ENCODE measurements at regions not wholly inside any gene's neighbourhood (a gene's known extent, or its start where the extent isn't known, plus 50 kb on each side); places are given as distances from the start of the nearest gene placed in this dataset.

DNA sequence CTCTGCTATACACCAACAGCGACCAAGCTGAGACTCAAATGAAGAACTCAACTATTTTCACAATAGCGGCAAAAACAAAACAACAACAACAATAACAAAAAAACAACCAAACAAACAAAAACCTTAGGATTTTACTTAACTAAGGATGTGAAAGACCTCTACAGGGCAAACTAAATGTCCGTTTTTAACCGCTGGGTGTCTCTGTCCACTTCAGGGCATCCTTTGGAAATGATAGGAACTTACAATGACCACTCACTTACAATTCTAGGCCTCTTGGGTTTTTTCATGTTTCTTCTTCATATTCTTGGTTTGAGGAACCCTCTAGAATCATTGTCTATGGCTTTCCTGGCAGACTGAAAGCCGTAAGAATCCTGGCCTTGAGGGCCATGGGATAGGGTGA is 134.0 kb upstream of the FAM78B start:
- TF ChIP-seq, protein P1, sequence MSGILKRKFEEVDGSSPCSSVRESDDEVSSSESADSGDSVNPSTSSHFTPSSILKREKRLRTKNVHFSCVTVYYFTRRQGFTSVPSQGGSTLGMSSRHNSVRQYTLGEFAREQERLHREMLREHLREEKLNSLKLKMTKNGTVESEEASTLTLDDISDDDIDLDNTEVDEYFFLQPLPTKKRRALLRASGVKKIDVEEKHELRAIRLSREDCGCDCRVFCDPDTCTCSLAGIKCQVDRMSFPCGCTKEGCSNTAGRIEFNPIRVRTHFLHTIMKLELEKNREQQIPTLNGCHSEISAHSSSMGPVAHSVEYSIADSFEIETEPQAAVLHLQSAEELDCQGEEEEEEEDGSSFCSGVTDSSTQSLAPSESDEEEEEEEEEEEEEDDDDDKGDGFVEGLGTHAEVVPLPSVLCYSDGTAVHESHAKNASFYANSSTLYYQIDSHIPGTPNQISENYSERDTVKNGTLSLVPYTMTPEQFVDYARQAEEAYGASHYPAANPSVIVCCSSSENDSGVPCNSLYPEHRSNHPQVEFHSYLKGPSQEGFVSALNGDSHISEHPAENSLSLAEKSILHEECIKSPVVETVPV (CRISPR knock-in tag; IDR thresholded peaks at IDR 0.05): no peak
- TF ChIP-seq ZFP3 (CRISPR knock-in tag; IDR thresholded peaks at IDR 0.05) (no peak), OSR1 (CRISPR knock-in tag; IDR thresholded peaks at IDR 0.05) (no peak), ZNF8 (CRISPR knock-in tag; IDR thresholded peaks at IDR 0.05) (no peak), ZNF70 (CRISPR knock-in tag; IDR thresholded peaks at IDR 0.05) (no peak), TCF4 (CRISPR knock-in tag; IDR thresholded peaks at IDR 0.05; ENCODE audit: borderline replicate concordance) (no peak), ESRRG (CRISPR knock-in tag; IDR thresholded peaks at IDR 0.05) (no peak), SNAI2 (CRISPR knock-in tag; IDR thresholded peaks at IDR 0.05) (no peak), GLIS3 (CRISPR knock-in tag; IDR thresholded peaks at IDR 0.05) (no peak), ARNTL (CRISPR knock-in tag; IDR thresholded peaks at IDR 0.05; ENCODE audit: borderline replicate concordance, low read depth) (no peak), CSDC2 (CRISPR knock-in tag; IDR thresholded peaks at IDR 0.05) (no peak), ZC3H10 (CRISPR knock-in tag; IDR thresholded peaks at IDR 0.05) (no peak), ISL1 (CRISPR knock-in tag; IDR thresholded peaks at IDR 0.05) (no peak)
- TF ChIP-seq, protein P2, sequence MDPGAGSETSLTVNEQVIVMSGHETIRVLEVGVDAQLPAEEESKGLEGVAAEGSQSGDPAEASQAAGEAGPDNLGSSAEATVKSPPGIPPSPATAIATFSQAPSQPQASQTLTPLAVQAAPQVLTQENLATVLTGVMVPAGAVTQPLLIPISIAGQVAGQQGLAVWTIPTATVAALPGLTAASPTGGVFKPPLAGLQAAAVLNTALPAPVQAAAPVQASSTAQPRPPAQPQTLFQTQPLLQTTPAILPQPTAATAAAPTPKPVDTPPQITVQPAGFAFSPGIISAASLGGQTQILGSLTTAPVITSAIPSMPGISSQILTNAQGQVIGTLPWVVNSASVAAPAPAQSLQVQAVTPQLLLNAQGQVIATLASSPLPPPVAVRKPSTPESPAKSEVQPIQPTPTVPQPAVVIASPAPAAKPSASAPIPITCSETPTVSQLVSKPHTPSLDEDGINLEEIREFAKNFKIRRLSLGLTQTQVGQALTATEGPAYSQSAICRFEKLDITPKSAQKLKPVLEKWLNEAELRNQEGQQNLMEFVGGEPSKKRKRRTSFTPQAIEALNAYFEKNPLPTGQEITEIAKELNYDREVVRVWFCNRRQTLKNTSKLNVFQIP (CRISPR knock-in tag; IDR thresholded peaks at IDR 0.05; ENCODE audit: borderline replicate concordance, low read depth): no peak
- TF ChIP-seq, protein P3, sequence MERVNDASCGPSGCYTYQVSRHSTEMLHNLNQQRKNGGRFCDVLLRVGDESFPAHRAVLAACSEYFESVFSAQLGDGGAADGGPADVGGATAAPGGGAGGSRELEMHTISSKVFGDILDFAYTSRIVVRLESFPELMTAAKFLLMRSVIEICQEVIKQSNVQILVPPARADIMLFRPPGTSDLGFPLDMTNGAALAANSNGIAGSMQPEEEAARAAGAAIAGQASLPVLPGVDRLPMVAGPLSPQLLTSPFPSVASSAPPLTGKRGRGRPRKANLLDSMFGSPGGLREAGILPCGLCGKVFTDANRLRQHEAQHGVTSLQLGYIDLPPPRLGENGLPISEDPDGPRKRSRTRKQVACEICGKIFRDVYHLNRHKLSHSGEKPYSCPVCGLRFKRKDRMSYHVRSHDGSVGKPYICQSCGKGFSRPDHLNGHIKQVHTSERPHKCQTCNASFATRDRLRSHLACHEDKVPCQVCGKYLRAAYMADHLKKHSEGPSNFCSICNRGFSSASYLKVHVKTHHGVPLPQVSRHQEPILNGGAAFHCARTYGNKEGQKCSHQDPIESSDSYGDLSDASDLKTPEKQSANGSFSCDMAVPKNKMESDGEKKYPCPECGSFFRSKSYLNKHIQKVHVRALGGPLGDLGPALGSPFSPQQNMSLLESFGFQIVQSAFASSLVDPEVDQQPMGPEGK (CRISPR knock-in tag; IDR thresholded peaks at IDR 0.05; ENCODE audit: borderline replicate concordance): no peak
- TF ChIP-seq, protein P4, sequence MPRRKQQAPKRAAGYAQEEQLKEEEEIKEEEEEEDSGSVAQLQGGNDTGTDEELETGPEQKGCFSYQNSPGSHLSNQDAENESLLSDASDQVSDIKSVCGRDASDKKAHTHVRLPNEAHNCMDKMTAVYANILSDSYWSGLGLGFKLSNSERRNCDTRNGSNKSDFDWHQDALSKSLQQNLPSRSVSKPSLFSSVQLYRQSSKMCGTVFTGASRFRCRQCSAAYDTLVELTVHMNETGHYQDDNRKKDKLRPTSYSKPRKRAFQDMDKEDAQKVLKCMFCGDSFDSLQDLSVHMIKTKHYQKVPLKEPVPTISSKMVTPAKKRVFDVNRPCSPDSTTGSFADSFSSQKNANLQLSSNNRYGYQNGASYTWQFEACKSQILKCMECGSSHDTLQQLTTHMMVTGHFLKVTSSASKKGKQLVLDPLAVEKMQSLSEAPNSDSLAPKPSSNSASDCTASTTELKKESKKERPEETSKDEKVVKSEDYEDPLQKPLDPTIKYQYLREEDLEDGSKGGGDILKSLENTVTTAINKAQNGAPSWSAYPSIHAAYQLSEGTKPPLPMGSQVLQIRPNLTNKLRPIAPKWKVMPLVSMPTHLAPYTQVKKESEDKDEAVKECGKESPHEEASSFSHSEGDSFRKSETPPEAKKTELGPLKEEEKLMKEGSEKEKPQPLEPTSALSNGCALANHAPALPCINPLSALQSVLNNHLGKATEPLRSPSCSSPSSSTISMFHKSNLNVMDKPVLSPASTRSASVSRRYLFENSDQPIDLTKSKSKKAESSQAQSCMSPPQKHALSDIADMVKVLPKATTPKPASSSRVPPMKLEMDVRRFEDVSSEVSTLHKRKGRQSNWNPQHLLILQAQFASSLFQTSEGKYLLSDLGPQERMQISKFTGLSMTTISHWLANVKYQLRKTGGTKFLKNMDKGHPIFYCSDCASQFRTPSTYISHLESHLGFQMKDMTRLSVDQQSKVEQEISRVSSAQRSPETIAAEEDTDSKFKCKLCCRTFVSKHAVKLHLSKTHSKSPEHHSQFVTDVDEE (CRISPR knock-in tag; IDR thresholded peaks at IDR 0.05): no peak
- ATAC-seq: no peak

DNA sequence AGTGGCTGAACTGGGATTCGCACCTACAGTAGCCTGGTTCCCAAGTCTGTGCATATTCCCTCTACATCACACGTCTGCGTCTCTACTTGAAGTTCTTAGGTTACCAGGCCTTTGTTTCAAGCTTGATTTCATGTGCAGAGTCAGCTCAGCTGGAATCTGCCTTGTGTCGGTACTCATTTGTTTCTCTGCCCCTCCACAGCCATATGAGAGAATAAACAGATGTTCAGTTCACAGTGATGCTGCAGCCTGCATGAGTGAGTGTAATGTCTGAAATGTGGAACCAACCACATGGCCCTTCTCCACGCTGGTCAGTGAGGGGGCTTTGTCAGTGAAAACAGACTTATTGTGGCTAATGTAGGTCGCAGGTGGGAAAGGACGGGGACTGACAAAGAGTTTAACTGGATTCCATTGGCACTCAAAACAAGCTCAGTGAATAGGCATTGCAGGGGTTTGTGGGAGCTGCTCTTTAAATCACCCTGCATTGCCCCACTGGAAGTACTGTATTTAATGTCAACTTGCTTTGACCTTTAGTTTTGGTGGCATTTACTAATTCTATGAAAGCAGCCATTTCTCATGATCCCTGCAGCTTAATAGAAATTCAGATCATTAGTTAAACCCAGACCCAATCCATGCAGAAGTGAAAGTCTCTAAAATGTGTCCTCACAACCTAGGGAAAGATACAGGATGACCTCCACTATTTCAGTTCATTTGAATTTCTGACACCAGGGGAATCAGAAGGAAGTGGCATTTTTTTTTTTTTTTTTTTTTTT is 136.4 kb upstream of the FAM78B start:
- TF ChIP-seq TCF4 (CRISPR knock-in tag; IDR thresholded peaks at IDR 0.05; ENCODE audit: borderline replicate concordance): peak; percentile 57; the same call in 1 of the 2 replicates
- TF ChIP-seq ESRRG (CRISPR knock-in tag; IDR thresholded peaks at IDR 0.05): no peak
- no peak for TF ChIP-seq CSDC2 (CRISPR knock-in tag; IDR thresholded peaks at IDR 0.05)
- ATAC-seq: no peak

DNA sequence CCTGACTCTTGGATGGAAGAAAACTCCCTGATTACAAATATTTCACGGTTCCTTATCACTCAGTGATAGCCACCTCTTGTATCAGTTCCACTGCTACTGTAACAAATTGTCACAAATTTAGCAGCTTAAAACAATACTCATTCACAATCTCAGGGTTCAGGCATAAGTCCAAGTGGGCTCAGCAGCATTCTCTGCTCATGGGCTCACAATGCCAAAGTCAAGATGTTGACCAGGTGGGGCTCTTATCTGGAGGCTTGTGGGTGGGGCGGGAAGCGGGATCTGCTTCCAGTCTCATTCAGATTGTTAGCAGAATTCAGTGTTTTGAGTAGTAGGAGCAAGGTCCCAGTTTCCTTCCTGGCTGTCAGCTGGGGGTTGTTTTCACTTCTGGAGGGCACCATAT is 137.3 kb upstream of the FAM78B start:
- ATAC-seq: no peak
- TF ChIP-seq TCF4 (CRISPR knock-in tag; IDR thresholded peaks at IDR 0.05; ENCODE audit: borderline replicate concordance) (no peak), OSR1 (CRISPR knock-in tag; IDR thresholded peaks at IDR 0.05) (no peak), RARB (CRISPR knock-in tag; IDR thresholded peaks at IDR 0.05) (no peak), ZC3H10 (CRISPR knock-in tag; IDR thresholded peaks at IDR 0.05) (no peak), TOX (CRISPR knock-in tag; IDR thresholded peaks at IDR 0.05; ENCODE audit: borderline replicate concordance) (no peak), ESRRG (CRISPR knock-in tag; IDR thresholded peaks at IDR 0.05) (no peak), ZNF8 (CRISPR knock-in tag; IDR thresholded peaks at IDR 0.05) (no peak), PPARA (CRISPR knock-in tag; IDR thresholded peaks at IDR 0.05; ENCODE audit: borderline replicate concordance) (no peak), ISL1 (CRISPR knock-in tag; IDR thresholded peaks at IDR 0.05) (no peak), ZNF565 (CRISPR knock-in tag; conservative IDR thresholded peaks at IDR 0.05; ENCODE audit: low read depth) (no peak)
- TF ChIP-seq, protein P1 (CRISPR knock-in tag; IDR thresholded peaks at IDR 0.05): no peak
- TF ChIP-seq, protein P4 (CRISPR knock-in tag; IDR thresholded peaks at IDR 0.05): no peak

Measured in SK-N-SH treated with all-trans-retinoic acid at 6 μM for 48 hours (cell line).